HG03457 (cell line): ENCODE measurements at regions not wholly inside any gene's neighbourhood (a gene's known extent, or its start where the extent isn't known, plus 50 kb on each side); places are given as distances from the start of the nearest gene placed in this dataset.

ENCODE experiments used
- ATAC-seq: cut with Tn5 transposase; IDR thresholded peaks from one replicate; pipeline ENCODE4 v1.9.1; 2021; ENCODE audit warnings: moderate number of reproducible peaks; ENCODE audit not compliant: unreplicated experiment

- ATAC-seq = no peak
Observed at GRCh38 chr2:163541943-163542342, 193.9 kb downstream of the FIGN start.

GRCh38 chr2:163541495-163541894 lies 194.3 kb downstream of the FIGN start:
- ATAC-seq = no peak

- ATAC-seq = no peak
Observed at GRCh38 chr2:163528640-163529217, 207.1 kb downstream of the FIGN start.

GRCh38 chr2:163527381-163527780 lies 208.4 kb downstream of the FIGN start:
- ATAC-seq = no peak

GRCh38 chr2:163518762-163519161 lies 217.0 kb downstream of the FIGN start:
- no peak for ATAC-seq

- no peak for ATAC-seq
Observed at GRCh38 chr2:163515836-163516235, 220.0 kb downstream of the FIGN start.

GRCh38 chr2:163505281-163505680 lies 230.5 kb downstream of the FIGN start:
- ATAC-seq = no peak

- no peak for ATAC-seq
Observed at GRCh38 chr2:163493359-163494298, 242.2 kb downstream of the FIGN start.

- ATAC-seq = no peak
Observed at GRCh38 chr2:163491850-163492249, 244.0 kb downstream of the FIGN start.

GRCh38 chr2:163490281-163490680 lies 245.5 kb downstream of the FIGN start:
- ATAC-seq = no peak

GRCh38 chr2:163481515-163481914 lies 254.3 kb downstream of the FIGN start:
- no peak for ATAC-seq

- no peak for ATAC-seq
Observed at GRCh38 chr2:163479599-163479998, 256.2 kb downstream of the FIGN start.

GRCh38 chr2:163475815-163476214 lies 260.0 kb downstream of the FIGN start:
- no peak for ATAC-seq

- ATAC-seq = no peak
Observed at GRCh38 chr2:163474889-163475288, 260.9 kb downstream of the FIGN start.

- no peak for ATAC-seq
Observed at GRCh38 chr2:163474319-163474744, 261.5 kb downstream of the FIGN start.

- ATAC-seq = no peak
Observed at GRCh38 chr2:163471947-163472346, 263.9 kb downstream of the FIGN start.

- ATAC-seq = no peak
Observed at GRCh38 chr2:163469561-163469962, 266.2 kb downstream of the FIGN start.

- no peak for ATAC-seq
Observed at GRCh38 chr2:163467251-163467630, 268.6 kb downstream of the FIGN start.

GRCh38 chr2:163466331-163467250 lies 269.2 kb downstream of the FIGN start:
- ATAC-seq = no peak

- no peak for ATAC-seq
Observed at GRCh38 chr2:163465440-163465839, 270.4 kb downstream of the FIGN start.

GRCh38 chr2:163463411-163463810 lies 272.4 kb downstream of the FIGN start:
- no peak for ATAC-seq
